ENCODE measurements at regions not wholly inside any gene's neighbourhood (a gene's known extent, or its start where the extent isn't known, plus 50 kb on each side); places are given as distances from the start of the nearest gene placed in this dataset.

- no peak for DNase-seq (ENCODE audit: low read depth in 2 of 2)
These were observed 1050.7 kb upstream of the CELF4 start for GRCh38 chr18:38616306-38616705.

- DNase-seq (ENCODE audit: low read depth in 2 of 2) = no peak
These were observed 1047.3 kb upstream of the CELF4 start for GRCh38 chr18:38612904-38613303.

GRCh38 chr18:38611036-38611964 lies 1045.7 kb upstream of the CELF4 start:
- no peak for DNase-seq (ENCODE audit: low read depth in 2 of 2)

- no peak for DNase-seq (ENCODE audit: low read depth in 2 of 2)
These were observed 1041.2 kb upstream of the CELF4 start for GRCh38 chr18:38606841-38607240.

GRCh38 chr18:38602341-38602740 lies 1036.7 kb upstream of the CELF4 start:
- DNase-seq (ENCODE audit: low read depth in 2 of 2) = no peak

- DNase-seq (ENCODE audit: low read depth in 2 of 2) = no peak
These were observed 1022.0 kb upstream of the CELF4 start for GRCh38 chr18:38587571-38587970.

GRCh38 chr18:38586327-38586726 lies 1020.7 kb upstream of the CELF4 start:
- DNase-seq (ENCODE audit: low read depth in 2 of 2) = no peak

GRCh38 chr18:38579764-38580163 lies 1014.2 kb upstream of the CELF4 start:
- DNase-seq (ENCODE audit: low read depth in 2 of 2) = no peak

GRCh38 chr18:38576916-38577315 lies 1011.3 kb upstream of the CELF4 start:
- DNase-seq (ENCODE audit: low read depth in 2 of 2) = no peak

- DNase-seq (ENCODE audit: low read depth in 2 of 2) = no peak
These were observed 1010.8 kb upstream of the CELF4 start for GRCh38 chr18:38576349-38576748.

- no peak for DNase-seq (ENCODE audit: low read depth in 2 of 2)
These were observed 1010.0 kb upstream of the CELF4 start for GRCh38 chr18:38575648-38576047.

- DNase-seq (ENCODE audit: low read depth in 2 of 2) = no peak
These were observed 1009.4 kb upstream of the CELF4 start for GRCh38 chr18:38575023-38575422.

- no peak for DNase-seq (ENCODE audit: low read depth in 2 of 2)
These were observed 1007.0 kb upstream of the CELF4 start for GRCh38 chr18:38572554-38573111.

GRCh38 chr18:38571651-38572050 lies 1006.1 kb upstream of the CELF4 start:
- DNase-seq (ENCODE audit: low read depth in 2 of 2) = no peak

GRCh38 chr18:38565513-38565912 lies 999.9 kb upstream of the CELF4 start:
- no peak for DNase-seq (ENCODE audit: low read depth in 2 of 2)

GRCh38 chr18:38563396-38563980 lies 997.9 kb upstream of the CELF4 start:
- no peak for DNase-seq (ENCODE audit: low read depth in 2 of 2)

- DNase-seq (ENCODE audit: low read depth in 2 of 2) = no peak
These were observed 991.4 kb upstream of the CELF4 start for GRCh38 chr18:38557006-38557405.

GRCh38 chr18:38552732-38553321 lies 987.2 kb upstream of the CELF4 start:
- DNase-seq (ENCODE audit: low read depth in 2 of 2) = no peak

- no peak for DNase-seq (ENCODE audit: low read depth in 2 of 2)
These were observed 986.3 kb upstream of the CELF4 start for GRCh38 chr18:38551881-38552280.

- no peak for DNase-seq (ENCODE audit: low read depth in 2 of 2)
These were observed 979.5 kb upstream of the CELF4 start for GRCh38 chr18:38545071-38545470.

GRCh38 chr18:38539856-38540255 lies 974.3 kb upstream of the CELF4 start:
- no peak for DNase-seq (ENCODE audit: low read depth in 2 of 2)

GRCh38 chr18:38539371-38539770 lies 973.8 kb upstream of the CELF4 start:
- no peak for DNase-seq (ENCODE audit: low read depth in 2 of 2)

- no peak for DNase-seq (ENCODE audit: low read depth in 2 of 2)
These were observed 968.5 kb upstream of the CELF4 start for GRCh38 chr18:38534073-38534472.

All from stimulated activated CD4-positive, alpha-beta T cell treated with anti-CD3 and anti-CD28 coated beads, Interleukin-4, amount 100 ng/mL, for 48 hours (primary cell).